ENCODE measurements at regions not wholly inside any gene's neighbourhood (a gene's known extent, or its start where the extent isn't known, plus 50 kb on each side); places are given as distances from the start of the nearest gene placed in this dataset.
"Not testable (repeated sequence)": the region's sequence is repeated elsewhere in the genome, so short reads cannot be mapped to it uniquely, and the experiment has no call there.

DNA sequence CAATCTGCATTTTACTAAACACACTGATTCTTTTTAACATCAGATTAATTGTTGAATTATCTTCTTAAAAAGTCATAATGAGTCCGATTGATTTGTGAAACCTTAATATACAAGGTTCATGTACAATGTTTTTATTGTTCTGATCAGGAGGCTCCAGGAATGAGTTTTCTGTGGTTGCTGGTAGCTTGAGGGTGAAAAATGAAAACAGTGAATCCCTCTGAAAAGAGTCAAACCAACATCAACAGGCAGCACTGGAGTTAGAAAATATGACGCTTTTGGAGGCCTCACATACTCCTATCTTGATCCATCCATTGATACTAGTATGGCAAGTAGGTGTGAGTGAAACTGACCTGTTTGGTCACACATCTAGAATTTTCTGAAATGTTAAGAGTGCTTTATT, 216.3 kb upstream of the ETAA1 start:
- Histone ChIP-seq H3K27me3 (ENCODE audit: insufficient read depth in 3 of 3, low read length in 2 of 3) (peaks cover 0 to 2% (median 0%) of the 10 kb centered on the region in 3 donors), H3K36me3 (ENCODE audit: insufficient read depth in 1 of 2, low read depth in 1 of 2) (no peaks in the 10 kb centered on the region), H3K4me1 (no peaks in the 10 kb centered on the region), H3K9me3 (no peaks in the 10 kb centered on the region), H3K4me3 (no peak overlapping the region), H3K27ac (no peak overlapping the region)
- no peak for ATAC-seq
- intact Hi-C loops (cut with DNase I) = no loop called here
- TF ChIP-seq, protein P1, sequence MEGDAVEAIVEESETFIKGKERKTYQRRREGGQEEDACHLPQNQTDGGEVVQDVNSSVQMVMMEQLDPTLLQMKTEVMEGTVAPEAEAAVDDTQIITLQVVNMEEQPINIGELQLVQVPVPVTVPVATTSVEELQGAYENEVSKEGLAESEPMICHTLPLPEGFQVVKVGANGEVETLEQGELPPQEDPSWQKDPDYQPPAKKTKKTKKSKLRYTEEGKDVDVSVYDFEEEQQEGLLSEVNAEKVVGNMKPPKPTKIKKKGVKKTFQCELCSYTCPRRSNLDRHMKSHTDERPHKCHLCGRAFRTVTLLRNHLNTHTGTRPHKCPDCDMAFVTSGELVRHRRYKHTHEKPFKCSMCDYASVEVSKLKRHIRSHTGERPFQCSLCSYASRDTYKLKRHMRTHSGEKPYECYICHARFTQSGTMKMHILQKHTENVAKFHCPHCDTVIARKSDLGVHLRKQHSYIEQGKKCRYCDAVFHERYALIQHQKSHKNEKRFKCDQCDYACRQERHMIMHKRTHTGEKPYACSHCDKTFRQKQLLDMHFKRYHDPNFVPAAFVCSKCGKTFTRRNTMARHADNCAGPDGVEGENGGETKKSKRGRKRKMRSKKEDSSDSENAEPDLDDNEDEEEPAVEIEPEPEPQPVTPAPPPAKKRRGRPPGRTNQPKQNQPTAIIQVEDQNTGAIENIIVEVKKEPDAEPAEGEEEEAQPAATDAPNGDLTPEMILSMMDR (IDR thresholded peaks at IDR 0.05) = no peak
- DNase-seq = no peak
- 44 to 90% (median 66%) methylated on average over 2 of the region's 2 CpGs for WGBS, 3 donors

DNA sequence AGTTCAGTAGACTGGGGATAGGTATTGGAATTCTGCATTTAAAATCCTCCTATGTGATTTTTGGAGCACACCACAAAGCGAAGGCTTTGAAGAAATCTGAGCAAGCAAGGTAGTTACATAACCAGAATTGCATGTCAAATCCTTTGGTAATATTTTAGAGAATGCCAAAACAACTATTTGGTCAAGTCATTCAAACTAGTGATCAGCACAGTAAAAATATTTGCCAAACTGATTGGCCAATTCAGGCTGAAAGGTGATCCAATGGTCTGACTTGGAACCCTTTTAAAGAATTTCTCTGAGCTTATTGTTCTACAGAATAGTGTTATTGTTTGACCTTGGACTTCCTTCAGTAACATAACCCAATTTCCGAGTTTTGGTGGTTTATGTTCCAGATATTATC, 214.2 kb upstream of the ETAA1 start:
- no peaks in the 10 kb centered on the region for H3K36me3 ChIP-seq (ENCODE audit: insufficient read depth in 1 of 2, low read depth in 1 of 2)
- H3K27me3 ChIP-seq (ENCODE audit: insufficient read depth in 3 of 3, low read length in 2 of 3) = peaks cover 0 to 2% (median 0%) of the 10 kb centered on the region in 3 donors
- ATAC-seq = no peak
- intact Hi-C loops (cut with DNase I) = no loop called here
- DNase-seq = no peak
- H3K4me1 ChIP-seq = no peaks in the 10 kb centered on the region
- TF ChIP-seq, protein P1 (IDR thresholded peaks at IDR 0.05) = no peak
- H3K27ac ChIP-seq = no peak overlapping the region
- H3K4me3 ChIP-seq = no peak overlapping the region
- 67 to 74% (median 69%) methylated on average over 2 of the region's 2 CpGs for WGBS, 3 donors
- no peaks in the 10 kb centered on the region for H3K9me3 ChIP-seq

DNA sequence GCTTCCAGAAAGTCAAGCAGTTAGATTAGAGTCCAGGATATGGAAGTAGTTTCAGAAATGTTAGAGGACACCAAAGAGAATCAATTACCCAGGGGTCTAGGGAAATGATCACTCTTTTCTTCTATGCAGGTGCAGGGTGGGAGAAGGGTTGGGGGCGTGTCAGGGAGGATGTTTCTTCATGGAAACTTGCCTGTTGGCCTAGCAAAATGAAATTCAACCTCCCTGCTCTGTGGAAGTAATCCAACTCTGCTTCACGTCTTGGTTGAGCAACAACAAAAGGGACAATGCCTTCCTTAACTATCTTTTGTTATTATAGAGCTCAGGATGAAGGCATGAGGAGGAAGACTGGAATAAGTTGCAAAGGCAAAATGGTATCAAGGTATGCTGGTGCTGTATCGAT, 210.8 kb upstream of the ETAA1 start:
- Histone ChIP-seq H3K27ac (no peak overlapping the region), H3K9me3 (no peaks in the 10 kb centered on the region), H3K36me3 (ENCODE audit: insufficient read depth in 1 of 2, low read depth in 1 of 2) (no peaks in the 10 kb centered on the region), H3K4me3 (no peak overlapping the region), H3K4me1 (no peaks in the 10 kb centered on the region), H3K27me3 (ENCODE audit: insufficient read depth in 3 of 3, low read length in 2 of 3) (no peaks in the 10 kb centered on the region)
- intact Hi-C loops (cut with DNase I) = no loop called here
- TF ChIP-seq, protein P1 (IDR thresholded peaks at IDR 0.05) = no peak
- no peak for ATAC-seq
- DNase-seq = no peak
- WGBS, 3 donors = 39 to 66% (median 47%) methylated on average over 3 of the region's 3 CpGs

DNA sequence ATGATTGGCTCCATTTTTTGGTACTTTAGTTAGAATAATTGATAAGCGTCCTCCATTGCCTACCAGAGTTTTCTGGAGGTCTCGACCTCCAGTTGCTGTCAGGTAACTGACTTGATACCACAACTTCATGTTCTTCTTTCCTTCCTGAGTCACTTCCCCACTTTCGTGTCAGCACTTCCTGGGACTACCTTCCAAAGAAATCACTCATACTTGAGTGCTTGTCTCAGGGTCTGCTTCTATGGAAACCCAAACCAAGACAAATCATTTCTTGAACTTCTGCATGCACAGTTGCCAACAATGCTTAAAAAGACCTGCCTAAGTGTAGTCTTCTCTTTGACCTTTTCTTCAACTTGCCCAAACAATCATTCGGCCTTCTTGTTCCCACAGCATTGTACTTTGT, 210.3 kb upstream of the ETAA1 start:
- 82 to 87% (median 85%) methylated on average over 4 of the region's 4 CpGs for WGBS, 3 donors
- DNase-seq (no peak), ATAC-seq (no peak)
- TF ChIP-seq, protein P1 (IDR thresholded peaks at IDR 0.05) = no peak
- intact Hi-C loops (cut with DNase I) = no loop called here
- no peaks in the 10 kb centered on the region for H3K36me3 ChIP-seq (ENCODE audit: insufficient read depth in 1 of 2, low read depth in 1 of 2)
- H3K27me3 ChIP-seq (ENCODE audit: insufficient read depth in 3 of 3, low read length in 2 of 3) = no peaks in the 10 kb centered on the region
- no peak overlapping the region for H3K27ac ChIP-seq
- H3K4me1 ChIP-seq = no peaks in the 10 kb centered on the region
- no peak overlapping the region for H3K4me3 ChIP-seq
- H3K9me3 ChIP-seq = no peaks in the 10 kb centered on the region

DNA sequence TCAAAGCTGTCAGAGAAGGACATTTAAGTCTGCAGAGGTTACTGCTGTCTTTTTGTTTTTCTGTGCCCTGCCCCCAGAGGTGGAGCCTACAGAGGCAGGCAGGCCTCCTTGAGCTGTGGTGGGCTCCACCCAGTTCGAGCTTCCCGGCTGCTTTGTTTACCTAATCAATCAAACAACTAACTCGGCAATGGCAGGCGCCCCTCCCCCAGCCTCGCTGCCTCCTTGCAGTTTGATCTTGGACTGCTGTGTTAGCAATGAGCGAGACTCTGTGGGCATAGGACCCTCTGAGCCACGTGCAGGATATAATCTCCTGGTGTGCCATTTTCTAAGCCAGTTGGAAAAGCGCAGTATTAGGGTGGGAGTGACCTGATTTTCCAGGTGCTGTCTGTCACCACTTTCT, 201.8 kb upstream of the ETAA1 start:
- DNase-seq; H3K9me3 ChIP-seq; H3K27me3 ChIP-seq (ENCODE audit: insufficient read depth in 3 of 3, low read length in 2 of 3); ATAC-seq; H3K4me1 ChIP-seq; H3K4me3 ChIP-seq; intact Hi-C loops (cut with DNase I); H3K36me3 ChIP-seq (ENCODE audit: insufficient read depth in 1 of 2, low read depth in 1 of 2); H3K27ac ChIP-seq: not testable (repeated sequence)
- 69 to 76% (median 73%) methylated on average over 8 of the region's 8 CpGs for WGBS, 3 donors

Measured in psoas muscle (tissue), 7 donors.